GM19463 (cell line): ENCODE measurements at regions not wholly inside any gene's neighbourhood (a gene's known extent, or its start where the extent isn't known, plus 50 kb on each side); places are given as distances from the start of the nearest gene placed in this dataset.
"Not testable (repeated sequence)": the region's sequence is repeated elsewhere in the genome, so short reads cannot be mapped to it uniquely, and the experiment has no call there.

Experiments used
- ATAC-seq: cut with Tn5 transposase; IDR thresholded peaks from one replicate; pipeline ENCODE4 v1.9.1; 2021; ENCODE audit warnings: mild to moderate bottlenecking, moderate library complexity; ENCODE audit not compliant: unreplicated experiment

DNA sequence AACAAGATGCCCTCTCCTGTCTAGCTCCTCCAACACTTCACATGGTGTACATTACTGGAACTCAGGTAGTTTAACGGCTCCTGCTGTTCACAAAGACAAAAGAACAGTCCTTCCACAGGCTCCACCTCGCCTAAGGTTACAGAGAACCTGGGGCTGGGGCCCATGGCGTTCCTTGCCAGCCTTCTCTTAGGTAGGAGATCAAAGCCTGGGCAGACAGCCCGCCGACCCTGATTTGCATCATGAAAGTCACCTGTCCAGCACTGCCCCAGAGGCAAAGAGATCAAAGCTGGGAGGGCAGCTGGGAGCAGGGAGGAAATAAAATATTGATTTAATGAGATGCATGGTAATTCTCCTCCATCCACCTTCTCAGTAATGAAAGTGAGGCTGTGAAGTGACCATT lies 115.0 kb upstream of the SLIT3 start:
- ATAC-seq: no peak

DNA sequence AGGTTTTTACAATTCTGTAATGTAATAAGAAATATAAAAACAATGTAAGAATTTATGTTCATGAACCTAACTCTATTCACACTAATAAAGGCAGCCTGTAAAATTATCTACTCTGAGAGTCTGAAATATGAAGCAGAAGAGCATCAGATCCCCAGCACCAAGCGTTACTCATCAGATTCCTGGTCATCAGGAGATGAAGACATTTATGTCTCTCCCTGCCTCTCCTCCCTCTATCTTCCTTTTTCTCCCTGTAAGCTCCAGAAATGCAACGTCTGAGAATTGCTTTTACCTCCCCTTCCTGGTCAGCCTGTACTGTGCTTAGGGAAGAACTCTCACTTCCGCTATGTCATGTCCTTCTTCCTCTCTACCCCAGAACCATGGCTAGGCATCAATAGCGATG lies 114.4 kb upstream of the SLIT3 start:
- ATAC-seq: no peak

DNA sequence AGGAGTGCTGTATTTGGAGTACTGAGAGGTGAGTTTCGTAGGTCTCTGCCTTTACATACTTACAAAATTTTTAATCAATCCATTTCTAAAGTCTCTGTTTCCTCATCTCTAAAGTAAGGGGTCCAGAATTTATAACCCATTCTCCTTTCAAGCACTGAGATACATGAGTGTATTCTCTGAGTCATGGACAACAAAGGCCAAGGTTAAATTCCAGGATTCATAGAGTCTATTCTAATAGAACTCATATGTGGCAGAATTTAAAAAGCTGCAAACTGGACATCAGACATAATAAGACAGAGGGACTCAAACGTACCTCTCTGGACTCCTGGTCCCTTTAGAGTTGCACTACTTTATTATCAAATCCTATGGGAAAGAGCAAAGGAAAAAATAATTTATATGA lies 112.5 kb upstream of the SLIT3 start:
- ATAC-seq: no peak

DNA sequence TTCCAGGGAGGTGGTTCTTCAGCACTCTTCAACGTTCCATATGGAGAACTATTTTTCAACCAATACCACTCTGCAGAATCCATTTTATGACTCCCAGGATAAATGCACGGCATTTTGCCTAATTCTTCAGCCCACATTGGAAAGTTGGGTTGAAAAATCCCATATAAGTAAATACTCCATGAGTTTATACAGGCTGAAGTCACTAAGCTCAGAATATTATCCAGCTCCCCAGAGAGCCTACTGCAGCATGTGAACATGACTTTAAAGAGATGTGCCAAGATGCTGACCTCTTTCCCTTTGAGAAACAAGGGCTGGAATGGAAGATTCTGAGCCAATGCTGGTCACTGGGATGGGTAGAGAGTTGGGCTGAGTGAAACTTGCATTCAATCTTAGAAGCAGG lies 111.9 kb upstream of the SLIT3 start:
- no peak for ATAC-seq

DNA sequence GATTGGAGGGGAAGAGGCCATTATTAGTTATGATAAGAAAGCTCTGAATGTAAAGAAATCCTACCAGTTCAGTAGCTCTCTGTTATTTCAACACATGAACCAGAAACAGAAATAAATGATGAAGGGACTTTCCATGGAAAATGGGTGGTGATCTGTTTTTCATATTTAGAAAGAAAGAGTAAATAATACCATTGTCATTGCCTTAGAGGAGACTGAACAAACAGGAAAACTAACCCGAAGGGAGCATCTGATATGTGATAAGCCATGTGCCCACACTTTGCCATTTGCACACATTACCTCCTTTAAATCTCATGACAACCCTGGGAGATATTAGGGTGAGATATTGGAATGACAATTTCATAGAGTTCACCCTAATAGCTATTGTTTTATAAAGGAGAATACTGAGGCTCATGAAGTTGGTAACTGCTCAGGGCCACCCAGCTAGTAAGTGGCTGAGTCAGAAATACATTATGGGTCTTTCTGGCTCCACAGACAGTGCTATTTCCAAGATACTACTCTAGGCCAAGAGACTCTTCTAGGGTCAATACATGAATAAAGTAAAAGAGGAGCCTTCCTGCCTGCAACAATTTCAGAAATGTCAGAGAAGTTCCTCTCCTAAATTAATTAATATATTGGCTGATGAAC lies 111.0 kb upstream of the SLIT3 start:
- no peak for ATAC-seq

DNA sequence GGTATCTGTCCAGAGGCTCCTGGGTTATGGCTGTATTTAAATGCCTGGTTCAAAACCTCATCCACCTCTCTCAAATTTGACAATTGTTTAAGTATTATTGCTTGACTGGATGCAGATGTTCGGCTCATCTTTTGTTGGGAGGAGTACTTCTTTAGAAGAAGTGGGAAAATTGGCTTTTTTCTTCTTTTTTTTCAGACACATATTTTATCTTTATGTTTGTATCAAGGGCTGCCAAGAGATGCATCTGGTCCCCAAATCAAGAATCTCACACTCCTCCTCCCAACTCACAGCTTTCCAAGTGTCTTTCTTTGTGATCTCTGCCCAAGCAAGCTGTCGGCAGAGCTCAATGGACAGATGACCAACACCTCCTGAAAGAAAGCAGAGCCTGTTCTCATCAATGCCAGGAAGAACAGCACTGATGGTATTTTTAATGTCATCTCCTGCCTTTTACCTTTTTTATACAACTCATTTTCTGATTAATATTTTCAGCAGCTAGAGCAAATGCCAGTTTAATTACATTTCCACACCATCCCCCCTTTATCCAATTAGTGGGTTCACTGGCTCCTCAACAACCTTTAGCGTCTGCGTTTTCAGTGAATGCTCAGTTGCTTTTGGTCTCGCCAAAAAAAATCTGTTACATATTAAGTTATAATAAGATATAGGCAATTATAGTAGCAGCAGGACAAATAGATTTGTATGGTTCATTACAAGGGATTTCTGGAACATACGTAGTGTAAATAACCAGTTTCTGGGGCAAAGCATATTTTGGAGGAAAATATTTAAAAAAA lies 110.3 kb upstream of the SLIT3 start:
- no peak for ATAC-seq

DNA sequence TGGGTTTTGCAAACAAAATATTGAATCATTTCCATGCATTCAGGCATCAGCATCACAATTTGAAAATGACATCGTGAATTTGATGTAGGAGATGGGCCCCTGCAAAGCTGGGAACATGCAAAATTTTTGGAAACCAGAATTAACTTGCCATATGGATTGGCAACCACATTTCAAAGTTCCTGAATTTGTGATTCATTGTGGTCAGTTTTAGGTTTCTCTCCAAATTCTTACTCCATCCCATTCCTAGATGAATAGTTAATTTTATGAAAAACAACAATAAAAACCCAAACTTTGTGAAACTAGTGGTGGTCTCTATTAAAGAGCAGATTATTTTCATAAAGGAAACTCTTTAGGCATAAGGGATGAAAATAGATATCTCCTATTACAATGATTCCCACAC lies 107.8 kb upstream of the SLIT3 start:
- ATAC-seq: no peak

DNA sequence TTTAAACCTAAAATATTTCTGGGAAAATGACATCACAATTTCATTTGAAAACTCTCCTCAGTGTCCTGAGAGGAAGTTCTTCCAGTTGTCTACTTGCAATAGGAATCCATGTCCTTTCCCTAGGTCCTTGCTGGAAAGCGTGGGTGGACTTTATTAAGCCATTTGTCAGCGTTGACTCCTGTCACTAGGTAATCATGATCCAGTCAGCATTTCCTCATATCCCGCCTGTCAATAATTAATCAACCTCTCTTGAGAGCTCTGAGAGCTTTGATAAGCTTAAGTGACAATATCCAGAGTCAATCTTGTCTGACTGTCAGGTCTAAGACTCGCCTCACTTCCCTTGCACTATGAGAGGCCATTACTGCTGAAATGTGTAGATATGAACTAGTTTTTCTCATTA lies 107.2 kb upstream of the SLIT3 start:
- no peak for ATAC-seq

DNA sequence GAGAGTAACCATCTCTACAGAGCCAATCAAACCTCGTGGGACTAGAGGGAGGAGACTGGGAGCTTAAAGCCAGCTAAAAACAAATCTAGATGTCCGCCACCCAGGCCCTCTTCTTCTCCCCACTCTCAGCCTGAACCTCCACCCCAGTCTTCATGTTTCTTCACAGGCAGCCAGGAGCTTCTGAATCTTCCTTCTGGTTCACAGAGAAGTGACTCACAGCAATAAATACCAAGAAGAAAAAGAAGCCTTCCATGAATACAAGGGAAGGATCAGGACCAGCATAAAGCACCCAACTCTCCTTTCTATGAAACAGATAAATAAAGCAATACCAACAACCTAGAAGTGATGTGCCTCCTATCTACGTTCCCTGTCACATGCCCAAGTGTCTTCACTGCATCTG lies 103.3 kb upstream of the SLIT3 start:
- ATAC-seq: no peak

DNA sequence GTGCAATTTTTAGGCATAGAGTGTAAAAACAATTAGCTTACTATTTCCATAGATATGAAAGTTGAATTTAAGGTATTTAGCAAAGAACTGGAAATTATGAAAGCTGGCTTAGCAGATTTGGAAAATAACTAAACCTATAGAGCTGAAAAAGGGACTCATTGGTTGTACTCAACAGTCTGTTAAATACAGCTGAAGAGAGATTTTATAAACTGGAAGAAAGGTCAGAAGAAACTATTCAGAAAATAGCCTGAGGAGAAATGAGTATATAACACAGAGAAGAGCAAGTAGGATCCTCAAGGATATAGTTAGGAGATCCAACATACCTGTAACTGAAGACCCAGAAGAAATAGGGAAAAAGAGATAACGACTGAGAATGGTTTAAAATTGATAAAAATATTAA lies 97.6 kb upstream of the SLIT3 start:
- no peak for ATAC-seq

DNA sequence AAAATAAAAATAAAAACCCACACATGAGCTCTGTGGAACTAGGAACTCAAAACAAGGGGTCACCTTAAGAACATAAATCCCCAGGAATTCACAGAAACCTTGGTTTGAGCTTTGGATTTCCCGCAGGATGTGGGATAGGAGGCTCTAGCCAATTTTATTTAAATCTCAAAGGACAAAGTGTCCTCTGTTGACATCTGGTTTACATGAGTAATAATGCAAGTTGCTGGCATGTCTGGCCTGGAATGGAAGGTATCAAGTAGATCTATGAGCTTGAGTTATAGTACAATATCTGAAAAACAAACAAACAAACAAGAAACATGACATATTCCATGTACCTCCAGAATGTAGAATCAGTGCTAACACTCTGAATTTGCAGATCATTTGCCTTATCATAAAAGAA lies 94.2 kb upstream of the SLIT3 start:
- no peak for ATAC-seq

DNA sequence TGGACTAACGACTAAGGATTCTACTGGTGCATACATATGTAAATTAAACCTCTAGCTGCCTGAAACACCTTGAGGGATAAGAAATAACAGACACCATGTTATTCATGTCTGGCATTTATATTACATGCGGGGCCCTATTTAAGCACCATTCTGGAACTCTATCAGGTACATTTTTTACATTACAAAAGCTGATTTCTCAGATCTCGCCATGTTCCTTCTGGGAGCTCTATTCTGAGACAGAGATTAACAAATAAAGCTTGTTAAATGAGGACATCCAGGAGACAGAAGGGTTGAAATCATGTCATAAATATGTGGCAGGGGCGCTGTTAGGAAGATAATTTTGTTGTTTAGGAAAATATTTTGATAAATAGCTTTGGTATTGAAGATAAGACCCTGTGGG lies 93.4 kb upstream of the SLIT3 start:
- no peak for ATAC-seq

DNA sequence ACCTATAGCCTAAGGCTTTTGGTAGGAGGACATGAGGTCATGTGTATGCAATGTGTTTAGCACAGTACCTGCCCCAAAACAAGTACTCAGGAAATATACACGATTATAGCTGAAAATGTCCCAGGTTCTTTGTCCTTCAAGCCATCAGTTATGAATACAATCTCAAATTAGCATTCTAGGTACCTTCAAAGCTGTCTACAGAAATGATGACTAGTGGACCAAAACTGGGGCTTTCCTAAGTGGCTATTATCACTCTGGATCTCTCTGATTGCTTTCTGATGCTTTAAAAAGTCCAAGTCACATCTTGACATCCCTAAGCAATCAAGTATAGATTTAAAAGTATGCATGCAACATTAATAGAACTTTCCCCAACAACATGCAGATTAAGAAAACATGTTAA lies 93.0 kb upstream of the SLIT3 start:
- ATAC-seq: no peak

DNA sequence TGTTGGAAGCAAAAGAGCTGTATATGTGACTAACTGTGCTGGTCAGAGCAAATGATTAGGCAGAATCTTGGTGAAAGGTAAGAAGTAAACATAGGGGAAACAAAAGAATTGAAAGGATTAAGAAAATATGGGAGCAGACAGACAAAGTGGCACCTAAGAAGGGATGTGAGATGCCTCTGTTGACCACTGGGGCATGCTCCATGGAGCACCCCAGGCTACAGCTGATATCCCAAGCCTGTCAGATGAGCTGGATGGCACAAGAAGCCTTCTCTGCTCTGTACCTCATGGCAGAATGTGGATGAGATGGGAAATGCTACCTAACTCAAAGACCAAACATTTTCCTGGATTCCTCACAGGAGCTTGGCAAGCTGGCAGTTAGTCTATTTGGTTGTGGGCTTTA lies 89.3 kb upstream of the SLIT3 start:
- no peak for ATAC-seq

DNA sequence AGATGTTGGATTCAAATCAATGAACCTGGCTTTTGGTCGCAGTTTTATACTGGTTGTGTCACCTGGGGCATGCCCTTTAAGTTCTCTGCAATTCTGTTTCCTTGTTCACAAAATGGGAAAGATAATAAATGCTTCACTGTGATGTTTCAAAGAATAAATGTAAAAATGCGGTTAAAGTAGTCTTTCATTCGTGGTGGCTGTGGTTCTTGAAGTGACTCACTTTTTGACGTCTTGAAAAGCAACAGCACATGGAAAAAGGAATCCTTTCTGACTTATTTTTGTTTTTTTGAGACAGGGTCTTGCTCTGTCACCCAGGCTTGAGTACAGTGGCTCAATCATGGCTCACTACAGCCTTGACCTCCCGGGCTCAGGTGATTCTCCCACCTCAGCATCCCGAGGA lies 88.4 kb upstream of the SLIT3 start:
- no peak for ATAC-seq

DNA sequence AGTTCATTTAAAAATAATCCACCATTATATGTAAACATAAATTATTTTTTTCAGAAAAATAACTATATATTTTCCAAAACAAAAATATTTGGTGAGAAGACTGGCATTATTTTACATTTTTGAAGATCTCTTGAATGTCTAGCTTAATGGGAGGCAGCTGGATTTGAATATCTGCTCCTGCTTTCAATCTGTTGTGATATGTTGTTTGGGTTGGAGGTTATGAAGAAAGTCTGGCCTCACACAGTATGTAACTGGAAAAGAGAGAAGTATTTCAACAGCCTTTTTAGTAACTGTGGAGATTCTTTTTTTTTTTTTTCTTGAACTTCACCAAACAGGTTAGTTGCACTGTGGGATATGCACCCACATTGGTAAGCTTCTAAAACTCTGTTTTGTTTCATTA lies 84.7 kb upstream of the SLIT3 start:
- ATAC-seq: no peak

DNA sequence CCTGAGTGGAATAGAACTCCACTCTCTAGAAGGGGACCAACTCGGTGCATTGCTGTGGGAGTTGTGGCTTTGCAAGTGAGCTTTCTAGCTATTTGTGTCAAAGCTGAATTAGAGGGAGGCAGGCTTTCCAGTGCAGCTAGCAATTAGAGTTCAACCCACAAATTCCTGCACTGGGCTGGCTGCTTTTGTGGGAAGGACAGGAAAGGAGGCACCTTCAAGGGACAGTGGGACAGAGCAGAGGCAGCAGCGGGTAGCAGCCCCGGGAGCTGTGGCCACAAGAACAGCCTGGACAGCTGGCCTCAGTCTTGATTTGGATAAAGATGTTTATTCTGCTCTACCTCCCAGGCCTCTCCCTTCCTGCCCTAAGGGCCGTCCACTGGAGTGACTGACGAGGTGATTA lies 83.7 kb upstream of the SLIT3 start:
- no peak for ATAC-seq

DNA sequence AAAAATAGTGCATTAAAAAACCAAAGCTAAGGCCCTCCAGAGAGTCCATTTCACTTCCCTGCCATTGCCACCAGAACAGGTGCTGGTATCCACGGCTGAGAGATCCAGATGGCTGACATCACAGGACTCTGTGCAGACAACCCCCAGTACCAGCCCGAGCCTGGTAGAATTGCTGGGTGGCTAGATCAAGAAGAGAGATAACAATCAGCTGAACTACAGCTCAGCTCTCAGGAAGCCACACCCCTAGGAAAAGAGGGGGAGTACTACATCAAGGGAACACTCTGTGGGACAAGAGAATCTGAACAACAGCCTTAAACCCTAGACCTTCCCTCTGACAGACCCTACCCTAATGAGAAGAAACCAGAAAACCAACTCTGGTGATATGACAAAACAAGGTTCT lies 73.8 kb upstream of the SLIT3 start:
- ATAC-seq: no peak

DNA sequence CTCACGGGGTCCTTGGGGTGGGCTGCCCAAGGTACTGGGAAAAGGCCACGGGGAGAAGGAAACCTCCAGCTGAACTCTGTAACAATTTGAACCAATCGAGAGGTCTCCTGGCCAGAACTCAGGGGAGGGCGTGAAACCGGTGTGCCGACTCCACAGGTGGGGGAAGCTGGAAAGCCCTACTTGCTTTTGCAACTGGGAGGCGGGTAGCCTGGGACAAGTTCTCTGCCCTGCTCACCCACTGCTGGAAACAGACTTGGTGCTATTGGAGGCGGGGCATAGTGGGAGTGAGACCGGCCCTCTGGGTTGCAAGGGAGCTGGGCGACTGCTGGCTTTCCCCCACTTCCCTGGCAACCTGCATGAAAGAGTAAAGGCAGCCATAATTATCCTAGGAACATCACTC lies 73.2 kb upstream of the SLIT3 start:
- ATAC-seq: no peak

DNA sequence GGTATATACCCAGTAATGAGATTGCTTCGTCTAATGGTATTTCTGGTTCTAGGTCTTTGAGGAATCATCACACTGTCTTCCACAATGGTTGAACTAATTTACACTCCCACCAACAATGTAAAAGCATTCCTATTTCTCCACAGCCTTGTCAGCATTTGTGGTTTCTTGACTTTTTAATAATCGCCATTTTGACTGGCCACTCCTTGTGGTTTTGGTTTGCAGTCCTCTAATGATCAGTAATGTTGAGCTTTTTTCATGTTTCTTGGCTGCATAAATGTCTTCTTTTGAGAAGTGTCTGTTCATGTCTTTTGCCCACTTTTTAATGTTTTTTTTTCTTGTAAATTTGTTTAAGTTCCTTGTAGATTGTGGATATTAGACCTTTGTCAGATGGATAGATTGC lies 70.9 kb upstream of the SLIT3 start:
- ATAC-seq: not testable (repeated sequence)

DNA sequence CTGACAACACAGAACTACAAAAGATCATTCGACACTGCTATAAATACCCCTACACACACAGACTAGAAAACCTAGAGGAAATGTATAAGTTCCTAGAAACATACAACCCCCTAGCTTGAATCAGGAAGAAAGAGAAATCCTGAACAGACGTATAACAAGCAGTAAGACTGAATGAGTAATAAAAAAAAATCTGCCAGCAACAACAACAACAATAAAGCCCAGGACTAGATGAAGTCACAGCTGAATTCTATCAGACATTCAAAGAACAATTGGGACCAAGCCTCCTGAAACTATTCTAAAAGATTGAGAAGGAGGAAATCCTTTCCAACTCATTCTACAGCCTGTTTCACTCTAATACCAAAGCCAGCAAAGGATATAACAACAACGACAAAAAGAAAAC lies 68.2 kb upstream of the SLIT3 start:
- no peak for ATAC-seq

DNA sequence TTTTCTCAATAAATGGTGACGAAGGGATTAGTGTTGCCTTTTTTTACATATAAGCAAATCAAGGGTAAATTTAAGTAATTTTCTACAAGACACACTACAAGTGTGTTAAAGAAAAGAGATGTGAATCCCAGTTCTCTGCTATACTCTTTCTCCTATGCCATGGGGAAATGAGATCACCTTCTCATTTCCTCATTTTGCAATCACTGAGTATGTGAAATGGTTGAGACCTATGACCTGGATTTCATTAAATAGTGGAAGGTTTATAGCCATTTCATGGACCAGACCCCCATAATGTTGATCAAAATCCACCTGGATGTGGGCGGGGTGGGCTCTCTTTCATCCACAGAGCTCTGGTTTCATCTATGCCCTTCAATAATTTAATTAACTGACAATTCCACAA lies 66.9 kb upstream of the SLIT3 start:
- no peak for ATAC-seq

DNA sequence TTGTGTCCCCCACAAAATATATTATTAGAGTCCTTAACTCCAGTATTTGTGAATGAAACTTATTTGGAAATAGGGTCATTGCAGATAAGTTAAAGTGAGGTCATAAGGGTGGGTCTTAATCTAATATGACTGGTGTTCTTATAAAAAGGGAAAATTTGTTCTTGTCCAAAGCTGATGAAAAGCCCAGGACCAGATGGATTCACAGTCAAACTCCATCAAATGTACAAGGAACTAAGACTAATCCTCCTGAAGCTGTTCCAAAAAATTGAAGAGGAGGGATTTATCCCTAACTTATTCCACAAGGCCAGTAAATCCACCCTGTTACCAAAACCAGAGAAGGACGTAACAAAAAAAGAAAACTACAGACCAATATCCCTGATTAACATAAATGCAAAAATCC lies 56.4 kb upstream of the SLIT3 start:
- ATAC-seq: no peak
